GM23248 (cell line): ENCODE measurements at regions not wholly inside any gene's neighbourhood (a gene's known extent, or its start where the extent isn't known, plus 50 kb on each side); places are given as distances from the start of the nearest gene placed in this dataset.

Experiments used
- EZH2 ChIP-seq: fragments of 200-600 bp; sonication (generic); IDR thresholded peaks from 2 replicates; pipeline ENCODE4 v1.6.1; 2018; ENCODE audit warnings: antibody characterized with exemption, mild to moderate bottlenecking; ENCODE audit not compliant: insufficient read depth, poor library complexity, severe bottlenecking
- EZH2phosphoT487 ChIP-seq: fragments of 200-600 bp; sonication (generic); IDR thresholded peaks from 2 replicates; pipeline ENCODE4 v1.6.1; 2018; ENCODE audit warnings: antibody characterized with exemption, moderate library complexity, mild to moderate bottlenecking, low read depth; ENCODE audit not compliant: insufficient read depth

- TF ChIP-seq EZH2 (no peak), EZH2phosphoT487 (no peak)
Observed at GRCh38 chr12:30824311-30824710, 69.6 kb upstream of the CAPRIN2 start.
